ENCODE measurements at regions not wholly inside any gene's neighbourhood (a gene's known extent, or its start where the extent isn't known, plus 50 kb on each side); places are given as distances from the start of the nearest gene placed in this dataset.

- H2BK120ac ChIP-seq (replicated peaks; ENCODE audit: low read depth, low read length): no peak overlapping the region
- no peaks in the 10 kb centered on the region for H3K4me1 ChIP-seq (replicated peaks in 1 of 4; ENCODE audit: control insufficient read depth in 3 of 4, insufficient read depth in 4 of 4, low read length in 3 of 4)
- H3K18ac ChIP-seq (ENCODE audit: extremely low read depth, low read length): no peak overlapping the region
- H2BK5ac ChIP-seq (ENCODE audit: low read depth, low read length): no peak overlapping the region
- H3K4ac ChIP-seq (replicated peaks; ENCODE audit: insufficient read length, low read depth, low read length): no peak overlapping the region
- H4K91ac ChIP-seq (replicated peaks; ENCODE audit: insufficient read length, low read length): no peak overlapping the region
- 0 out of 2 replicates have a peak overlapping the region, but pooled peaks have one; percentile 75 for H2AK5ac ChIP-seq (ENCODE audit: low read depth, low read length)
- no peak overlapping the region for H4K8ac ChIP-seq (ENCODE audit: extremely low read depth, insufficient read depth, low read length)
- WGBS, 2 experiments (ENCODE audit: extremely low coverage in 1 of 2, insufficient coverage in 1 of 2, insufficient read length in 1 of 2, insufficient replicate concordance in 2 of 2, low coverage in 1 of 2, low lambda C conversion rate in 2 of 2, missing lambda C conversion rate in 1 of 2): 92% methylated on average over 1 of the region's 1 CpG; no CpG with 5 or more reads in 1 of the 2 experiments
- H3K4me2 ChIP-seq (ENCODE audit: insufficient read depth in 1 of 2, low read depth in 2 of 2, low read length in 2 of 2): no peak overlapping the region
- no peaks in the 10 kb centered on the region for H3K79me1 ChIP-seq (ENCODE audit: low read depth, low read length)
- POLR2A ChIA-PET (ENCODE audit: partially characterized antibody): no interaction called here
- H2BK20ac ChIP-seq (ENCODE audit: low read length): no peak overlapping the region
- H3K23me2 ChIP-seq (ENCODE audit: low read depth, low read length): no peaks in the 10 kb centered on the region
- H3K9ac ChIP-seq (replicated peaks in 1 of 4; ENCODE audit: extremely low read depth in 1 of 4, low read depth in 3 of 4, low read length in 3 of 4): no peak overlapping the region
- H3K79me2 ChIP-seq (ENCODE audit: control insufficient read depth in 1 of 2, insufficient read depth in 2 of 2, low read length in 2 of 2): no peaks in the 10 kb centered on the region
- no peak overlapping the region for H2BK12ac ChIP-seq (ENCODE audit: low read depth, low read length)
- H3K27ac ChIP-seq (ENCODE audit: low read depth, low read length): no peak overlapping the region
- H3K36me3 ChIP-seq (ENCODE audit: control insufficient read depth in 2 of 4, insufficient read depth in 4 of 4, low read length in 3 of 4): peaks cover 0 to 3% (median 0%) of the 10 kb centered on the region in 4 experiments; a peak in 1 of 8 replicates
- no peak overlapping the region for H2AFZ ChIP-seq (ENCODE audit: low read length)
- TF ChIP-seq KDM4A (IDR thresholded peaks at IDR 0.05; ENCODE audit: low read depth, low read length, severe bottlenecking): no peak
- TF ChIP-seq HDAC2 (IDR thresholded peaks at IDR 0.05; ENCODE audit: borderline replicate concordance in 1 of 2, low read depth in 2 of 2, low read length in 2 of 2): no peak
- peaks cover 3 to 7% of the 10 kb centered on the region in 2 experiments; a peak in 2 of 4 replicates for H3K9me3 ChIP-seq (ENCODE audit: insufficient read depth in 2 of 2, low read depth in 1 of 2, low read length in 1 of 2)
- H3K27me3 ChIP-seq (replicated peaks in 1 of 4; ENCODE audit: control insufficient read depth in 3 of 4, extremely low read depth in 1 of 4, insufficient read depth in 3 of 4, low read length in 3 of 4): peaks cover 0 to 2% (median 0%) of the 10 kb centered on the region in 4 experiments; a peak in 1 of 7 replicates
- peaks cover 0 to 4% of the 10 kb centered on the region in 2 experiments for H4K20me1 ChIP-seq (replicated peaks in 1 of 2; ENCODE audit: control insufficient read depth in 1 of 2, insufficient read depth in 2 of 2, low read length in 2 of 2)
- no peak for DNase-seq (ENCODE audit: low read depth in 1 of 2, low spot score in 2 of 2)
- H3K56ac ChIP-seq (replicated peaks; ENCODE audit: insufficient read length, low read depth, low read length): no peak overlapping the region
- no peak overlapping the region for H3K4me3 ChIP-seq (ENCODE audit: extremely low read depth in 1 of 4, insufficient read depth in 2 of 4, low read depth in 3 of 4, low read length in 4 of 4)
- H2BK15ac ChIP-seq (ENCODE audit: low read length): no peak overlapping the region
- no peak overlapping the region for H4K5ac ChIP-seq (ENCODE audit: insufficient read length, low read depth, low read length)
- no peak for FAIRE-seq
- H3K14ac ChIP-seq (ENCODE audit: insufficient read length): no peak overlapping the region
- no peak overlapping the region for H3K23ac ChIP-seq (ENCODE audit: insufficient read length)
- CTCF ChIA-PET (ENCODE audit: partially characterized antibody): interaction anchor here (0.6 to 1.3 kb wide), 2 partner anchors 67 to 83 kb away, joined by 3 read pairs; no protein-coding TSS in a partner anchor
Observed at GRCh38 chr22:26769663-26770062, 112.3 kb downstream of the MIAT start.

Data from H1 (cell line).